ENCODE measurements at regions not wholly inside any gene's neighbourhood (a gene's known extent, or its start where the extent isn't known, plus 50 kb on each side); places are given as distances from the start of the nearest gene placed in this dataset.

DNA sequence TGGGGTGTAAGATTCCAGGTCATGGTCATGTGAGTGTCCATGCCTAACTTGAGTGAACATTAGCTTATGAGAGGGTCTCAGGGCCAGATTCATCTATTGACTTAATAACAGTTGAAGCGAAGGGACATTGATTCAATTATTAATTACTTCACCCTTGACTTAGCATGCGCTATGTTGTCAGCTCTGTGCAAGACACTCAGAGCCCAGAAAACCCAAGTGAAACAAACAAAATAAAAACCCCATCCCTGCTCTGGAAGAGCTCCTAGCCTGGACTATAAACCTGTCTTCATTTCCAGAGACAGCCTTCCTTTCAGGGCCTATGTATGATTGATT, 66.0 kb upstream of the TNS3 start:
- TF ChIP-seq, protein P1, sequence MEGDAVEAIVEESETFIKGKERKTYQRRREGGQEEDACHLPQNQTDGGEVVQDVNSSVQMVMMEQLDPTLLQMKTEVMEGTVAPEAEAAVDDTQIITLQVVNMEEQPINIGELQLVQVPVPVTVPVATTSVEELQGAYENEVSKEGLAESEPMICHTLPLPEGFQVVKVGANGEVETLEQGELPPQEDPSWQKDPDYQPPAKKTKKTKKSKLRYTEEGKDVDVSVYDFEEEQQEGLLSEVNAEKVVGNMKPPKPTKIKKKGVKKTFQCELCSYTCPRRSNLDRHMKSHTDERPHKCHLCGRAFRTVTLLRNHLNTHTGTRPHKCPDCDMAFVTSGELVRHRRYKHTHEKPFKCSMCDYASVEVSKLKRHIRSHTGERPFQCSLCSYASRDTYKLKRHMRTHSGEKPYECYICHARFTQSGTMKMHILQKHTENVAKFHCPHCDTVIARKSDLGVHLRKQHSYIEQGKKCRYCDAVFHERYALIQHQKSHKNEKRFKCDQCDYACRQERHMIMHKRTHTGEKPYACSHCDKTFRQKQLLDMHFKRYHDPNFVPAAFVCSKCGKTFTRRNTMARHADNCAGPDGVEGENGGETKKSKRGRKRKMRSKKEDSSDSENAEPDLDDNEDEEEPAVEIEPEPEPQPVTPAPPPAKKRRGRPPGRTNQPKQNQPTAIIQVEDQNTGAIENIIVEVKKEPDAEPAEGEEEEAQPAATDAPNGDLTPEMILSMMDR (IDR thresholded peaks at IDR 0.05; ENCODE audit: insufficient read depth, low read length, poor library complexity, severe bottlenecking) = no peak
- TF ChIP-seq EZH2phosphoT487 (conservative IDR thresholded peaks at IDR 0.05; ENCODE audit: low read length) = no peak

Data from SU-DHL-6 (cell line).